GM23338 (cell line): ENCODE measurements at regions not wholly inside any gene's neighbourhood (a gene's known extent, or its start where the extent isn't known, plus 50 kb on each side); places are given as distances from the start of the nearest gene placed in this dataset.

ENCODE experiments used
- POLR2AphosphoS5 ChIP-seq: IDR thresholded peaks from 2 replicates; pipeline ENCODE4 v1.6.1; 2016; ENCODE audit warnings: antibody characterized with exemption, low read depth
- TF ChIP-seq, protein P1 (sequence below), 2 experiments: fragments of 200-600 bp in 1 of 2; sonication (generic) in 1 of 2; conservative IDR thresholded peaks; 2 replicates each; pipeline versions ENCODE4 v1.5.1 to v1.6.1; 2016 to 2017; ENCODE audit warnings: antibody characterized with exemption in 2 of 2, low read depth in 2 of 2, mild to moderate bottlenecking in 2 of 2, moderate library complexity in 1 of 2

DNA sequence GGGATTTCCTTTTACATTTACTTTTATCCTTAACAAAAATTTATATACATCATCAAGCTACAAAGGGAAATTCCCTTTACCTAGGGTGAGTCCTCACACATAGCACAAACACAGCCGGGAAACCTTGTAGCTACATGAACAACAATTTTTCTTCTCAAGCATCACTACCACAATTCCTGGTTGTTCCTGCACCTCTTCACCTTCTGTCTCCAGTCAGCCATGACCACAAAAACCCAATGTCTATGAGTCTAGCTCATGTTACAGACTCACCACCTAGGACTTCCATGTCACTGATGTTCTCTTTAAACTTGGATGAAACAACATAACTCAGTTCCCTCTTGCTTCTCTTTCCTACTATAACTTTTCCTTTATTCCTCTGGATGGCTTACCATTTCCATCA, 460.4 kb downstream of the MBD2 start:
- TF ChIP-seq, protein P1, sequence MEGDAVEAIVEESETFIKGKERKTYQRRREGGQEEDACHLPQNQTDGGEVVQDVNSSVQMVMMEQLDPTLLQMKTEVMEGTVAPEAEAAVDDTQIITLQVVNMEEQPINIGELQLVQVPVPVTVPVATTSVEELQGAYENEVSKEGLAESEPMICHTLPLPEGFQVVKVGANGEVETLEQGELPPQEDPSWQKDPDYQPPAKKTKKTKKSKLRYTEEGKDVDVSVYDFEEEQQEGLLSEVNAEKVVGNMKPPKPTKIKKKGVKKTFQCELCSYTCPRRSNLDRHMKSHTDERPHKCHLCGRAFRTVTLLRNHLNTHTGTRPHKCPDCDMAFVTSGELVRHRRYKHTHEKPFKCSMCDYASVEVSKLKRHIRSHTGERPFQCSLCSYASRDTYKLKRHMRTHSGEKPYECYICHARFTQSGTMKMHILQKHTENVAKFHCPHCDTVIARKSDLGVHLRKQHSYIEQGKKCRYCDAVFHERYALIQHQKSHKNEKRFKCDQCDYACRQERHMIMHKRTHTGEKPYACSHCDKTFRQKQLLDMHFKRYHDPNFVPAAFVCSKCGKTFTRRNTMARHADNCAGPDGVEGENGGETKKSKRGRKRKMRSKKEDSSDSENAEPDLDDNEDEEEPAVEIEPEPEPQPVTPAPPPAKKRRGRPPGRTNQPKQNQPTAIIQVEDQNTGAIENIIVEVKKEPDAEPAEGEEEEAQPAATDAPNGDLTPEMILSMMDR (conservative IDR thresholded peaks at IDR 0.05; ENCODE audit: low read depth in 2 of 2) = no peak
- no peak for TF ChIP-seq POLR2AphosphoS5
